GM12892 (cell line): ENCODE measurements at regions not wholly inside any gene's neighbourhood (a gene's known extent, or its start where the extent isn't known, plus 50 kb on each side); places are given as distances from the start of the nearest gene placed in this dataset.

Experiments used
- POLR2A ChIP-seq: IDR thresholded peaks from 2 replicates; pipeline ENCODE4 v1.6.1; 2011; ENCODE audit warnings: low read depth, low read length, control low read depth
- TAF1 ChIP-seq: IDR thresholded peaks from 2 replicates; pipeline ENCODE4 v1.6.1; 2011; ENCODE audit warnings: low read depth, mild to moderate bottlenecking, control low read depth, low read length, borderline replicate concordance

GRCh38 chr16:47921535-47921934 is 234.3 kb downstream of the ABCC12 start:
- TF ChIP-seq TAF1 (no peak), POLR2A (no peak)
